ENCODE measurements at regions not wholly inside any gene's neighbourhood (a gene's known extent, or its start where the extent isn't known, plus 50 kb on each side); places are given as distances from the start of the nearest gene placed in this dataset.
"Not testable (repeated sequence)": the region's sequence is repeated elsewhere in the genome, so short reads cannot be mapped to it uniquely, and the experiment has no call there.

- no peak for DNase-seq
These were observed 790.5 kb downstream of the MCTP2 start for GRCh38 chr15:95021816-95022215.

GRCh38 chr15:95024351-95024750, 793.0 kb downstream of the MCTP2 start:
- no peak for DNase-seq

- no peak for DNase-seq
These were observed 794.8 kb downstream of the MCTP2 start for GRCh38 chr15:95025924-95026728.

GRCh38 chr15:95027981-95028380, 796.6 kb downstream of the MCTP2 start:
- no peak for DNase-seq

GRCh38 chr15:95032156-95032555, 800.8 kb downstream of the MCTP2 start:
- DNase-seq: no peak

GRCh38 chr15:95035106-95035505, 803.7 kb downstream of the MCTP2 start:
- no peak for DNase-seq

GRCh38 chr15:95041297-95041696, 809.9 kb downstream of the MCTP2 start:
- DNase-seq: no peak

GRCh38 chr15:95043236-95043932, 812.0 kb downstream of the MCTP2 start:
- DNase-seq: not testable (repeated sequence)

- no peak for DNase-seq
These were observed 812.6 kb downstream of the MCTP2 start for GRCh38 chr15:95043933-95044313.

GRCh38 chr15:95044745-95045417, 813.5 kb downstream of the MCTP2 start:
- DNase-seq: no peak

- DNase-seq: no peak
These were observed 820.5 kb downstream of the MCTP2 start for GRCh38 chr15:95051861-95052260.

- DNase-seq: no peak
These were observed 828.1 kb downstream of the MCTP2 start for GRCh38 chr15:95059346-95059905.

- no peak for DNase-seq
These were observed 837.5 kb downstream of the MCTP2 start for GRCh38 chr15:95068701-95069521.

- no peak for DNase-seq
These were observed 844.7 kb downstream of the MCTP2 start for GRCh38 chr15:95075792-95076677.

GRCh38 chr15:95076678-95076990, 845.3 kb downstream of the MCTP2 start:
- DNase-seq: no peak

- DNase-seq: no peak
These were observed 846.6 kb downstream of the MCTP2 start for GRCh38 chr15:95078003-95078402.

- DNase-seq: not testable (repeated sequence)
These were observed 848.9 kb downstream of the MCTP2 start for GRCh38 chr15:95080228-95080627.

- no peak for DNase-seq
These were observed 853.7 kb downstream of the MCTP2 start for GRCh38 chr15:95085056-95085455.

GRCh38 chr15:95086531-95087252, 855.3 kb downstream of the MCTP2 start:
- no peak for DNase-seq

GRCh38 chr15:95087253-95087609, 855.9 kb downstream of the MCTP2 start:
- no peak for DNase-seq

- DNase-seq: no peak
These were observed 860.1 kb downstream of the MCTP2 start for GRCh38 chr15:95091444-95091843.
